OCI-LY3 (cell line): ENCODE measurements at regions not wholly inside any gene's neighbourhood (a gene's known extent, or its start where the extent isn't known, plus 50 kb on each side); places are given as distances from the start of the nearest gene placed in this dataset.

Experiments used
- H2AFZ ChIP-seq: fragments of 200-600, 300-600 bp; shearing (Covaris generic); 2 replicates; pipeline ENCODE4 v1.6.0; 2014; ENCODE audit warnings: antibody characterized with exemption, low read depth, low read length
- H3K27ac ChIP-seq: fragments of 200-600, 300-600 bp; sonication (generic); 2 replicates; pipeline ENCODE4 v1.5.1; 2014; ENCODE audit warnings: mild to moderate bottlenecking, low read length, moderate library complexity, mixed read lengths
- H3K27me3 ChIP-seq: fragments of 200-600, 300-600 bp; sonication (generic); 2 replicates; pipeline ENCODE4 v1.6.1; 2014; ENCODE audit warnings: low read depth, low read length, mixed read lengths
- H3K36me3 ChIP-seq: fragments of 200-600, 300-600 bp; sonication (generic); replicated peaks from 2 replicates; pipeline ENCODE3; 2014; ENCODE audit warnings: low read depth, low read length, mixed read lengths
- H3K4me1 ChIP-seq: fragments of 300-600, 200-600 bp; sonication (generic); 2 replicates; pipeline ENCODE4 v1.6.1; 2014; ENCODE audit warnings: low read length, mixed read lengths
- H3K4me2 ChIP-seq: fragments of 200-600, 300-600 bp; sonication (generic); 2 replicates; pipeline ENCODE4 v1.6.1; 2014; ENCODE audit warnings: low read length, mixed read lengths
- H3K4me3 ChIP-seq: fragments of 300-600, 200-600 bp; sonication (generic); 2 replicates; pipeline ENCODE4 v1.5.1; 2014; ENCODE audit warnings: antibody characterized with exemption, mild to moderate bottlenecking, low read length, moderate library complexity
- H3K79me2 ChIP-seq: fragments of 300-600, 200-600 bp; shearing (Covaris generic); 2 replicates; pipeline ENCODE4 v1.6.1; 2014; ENCODE audit warnings: mild to moderate bottlenecking, low read length, mixed read lengths
- H3K9ac ChIP-seq: fragments of 300-600, 200-600 bp; shearing (Covaris generic); 2 replicates; pipeline ENCODE4 v1.6.0; 2014; ENCODE audit warnings: mild to moderate bottlenecking, low read length, moderate library complexity
- H3K9me3 ChIP-seq: fragments of 200-600, 300-600 bp; shearing (Covaris generic); 2 replicates; pipeline ENCODE4 v1.6.1; 2014; ENCODE audit warnings: low read length, mixed read lengths; ENCODE audit not compliant: insufficient read depth
- H4K20me1 ChIP-seq: fragments of 200-600, 300-600 bp; sonication (generic); 2 replicates; pipeline ENCODE4 v1.6.1; 2016; ENCODE audit warnings: low read length, mixed read lengths; ENCODE audit not compliant: insufficient read depth
- CTCF ChIP-seq: fragments of 200-600, 300-600 bp; sonication (generic); IDR thresholded peaks from 2 replicates; pipeline ENCODE4 v1.5.1; 2014; ENCODE audit warnings: antibody characterized with exemption, low read length, low read depth
- EZH2phosphoT487 ChIP-seq: fragments of 200-600 bp; shearing (Covaris generic); IDR thresholded peaks from 2 replicates; pipeline ENCODE4 v1.6.1; 2018; ENCODE audit warnings: antibody characterized with exemption, mixed run types, low read depth

DNA sequence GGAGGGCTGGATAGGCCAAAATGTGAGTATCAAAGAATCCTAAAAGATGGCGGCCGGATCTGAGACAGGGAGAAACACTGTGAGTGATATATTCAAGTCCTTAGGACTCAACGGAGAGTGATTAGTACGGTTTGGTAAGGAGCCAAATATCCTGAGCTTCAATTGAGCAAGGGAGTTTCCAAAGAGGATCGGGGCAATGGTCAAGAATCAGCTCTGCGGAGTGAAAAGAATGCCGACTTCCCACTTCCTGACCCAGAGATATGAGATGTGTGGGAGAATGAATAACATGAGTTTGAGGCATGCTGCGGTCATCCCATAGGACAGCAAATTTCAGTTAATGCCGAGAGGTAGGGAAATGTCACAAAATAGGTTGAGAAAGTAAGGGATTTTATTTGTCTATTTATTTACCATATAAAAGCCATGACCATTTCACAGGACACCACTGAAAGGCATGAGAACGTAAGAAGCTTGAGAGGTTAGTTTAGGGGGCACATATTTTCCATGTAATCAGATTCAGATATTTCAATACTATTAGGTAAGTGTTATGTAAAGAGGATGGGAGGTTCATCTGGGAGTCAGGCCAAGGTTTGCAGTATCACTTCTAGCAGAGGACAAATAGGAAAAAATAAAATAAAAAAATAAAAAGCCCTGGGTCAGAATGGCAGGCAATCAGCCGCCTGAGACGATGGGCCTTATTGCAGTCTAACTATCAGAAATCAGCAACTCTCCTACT lies 165.6 kb downstream of the HGF start:
- Histone ChIP-seq H2AFZ (no peak overlapping the region), H3K9me3 (no peaks in the 10 kb centered on the region), H3K9ac (no peak overlapping the region), H3K4me3 (no peak overlapping the region), H4K20me1 (no peaks in the 10 kb centered on the region), H3K4me2 (no peak overlapping the region), H3K27ac (no peak overlapping the region), H3K4me1 (no peaks in the 10 kb centered on the region), H3K79me2 (no peaks in the 10 kb centered on the region), H3K36me3 (no peaks in the 10 kb centered on the region), H3K27me3 (no peaks in the 10 kb centered on the region)
- TF ChIP-seq CTCF = no peak
- no peak for TF ChIP-seq EZH2phosphoT487

DNA sequence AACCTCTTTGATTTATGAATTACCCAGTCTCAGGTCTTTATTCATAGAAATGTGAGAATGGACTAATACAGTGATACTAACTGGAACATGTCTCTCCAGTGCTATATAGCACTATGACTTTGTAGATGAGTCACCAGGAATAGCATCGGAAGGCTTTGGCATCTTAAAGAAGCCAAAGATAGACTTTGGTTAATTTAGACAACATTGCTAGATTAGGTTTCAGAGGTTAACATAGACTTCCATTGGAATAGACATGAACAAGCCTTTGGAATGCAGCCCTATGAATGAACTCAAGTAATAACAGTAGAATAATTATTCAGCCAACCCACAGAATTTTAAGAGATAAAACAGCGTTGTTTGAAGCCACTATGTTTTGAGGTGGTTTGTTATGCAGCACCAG lies 169.2 kb downstream of the HGF start:
- no peaks in the 10 kb centered on the region for H3K9me3 ChIP-seq
- no peak overlapping the region for H3K9ac ChIP-seq
- no peaks in the 10 kb centered on the region for H3K4me1 ChIP-seq
- H3K4me2 ChIP-seq = no peak overlapping the region
- no peaks in the 10 kb centered on the region for H3K79me2 ChIP-seq
- no peak overlapping the region for H3K4me3 ChIP-seq
- H2AFZ ChIP-seq = no peak overlapping the region
- no peak for TF ChIP-seq CTCF
- no peak for TF ChIP-seq EZH2phosphoT487
- H3K36me3 ChIP-seq = no peaks in the 10 kb centered on the region
- H4K20me1 ChIP-seq = no peaks in the 10 kb centered on the region
- H3K27ac ChIP-seq = no peak overlapping the region
- no peaks in the 10 kb centered on the region for H3K27me3 ChIP-seq

- Histone ChIP-seq H3K27ac (no peak overlapping the region), H3K27me3 (no peaks in the 10 kb centered on the region), H3K4me3 (no peak overlapping the region), H3K9ac (no peak overlapping the region), H4K20me1 (no peaks in the 10 kb centered on the region), H3K4me2 (no peak overlapping the region), H3K36me3 (no peaks in the 10 kb centered on the region), H2AFZ (no peak overlapping the region), H3K9me3 (no peaks in the 10 kb centered on the region), H3K4me1 (no peaks in the 10 kb centered on the region), H3K79me2 (no peaks in the 10 kb centered on the region)
- TF ChIP-seq CTCF = no peak
- no peak for TF ChIP-seq EZH2phosphoT487
Measured at GRCh38 chr7:81598951-81599350, 170.9 kb downstream of the HGF start.

DNA sequence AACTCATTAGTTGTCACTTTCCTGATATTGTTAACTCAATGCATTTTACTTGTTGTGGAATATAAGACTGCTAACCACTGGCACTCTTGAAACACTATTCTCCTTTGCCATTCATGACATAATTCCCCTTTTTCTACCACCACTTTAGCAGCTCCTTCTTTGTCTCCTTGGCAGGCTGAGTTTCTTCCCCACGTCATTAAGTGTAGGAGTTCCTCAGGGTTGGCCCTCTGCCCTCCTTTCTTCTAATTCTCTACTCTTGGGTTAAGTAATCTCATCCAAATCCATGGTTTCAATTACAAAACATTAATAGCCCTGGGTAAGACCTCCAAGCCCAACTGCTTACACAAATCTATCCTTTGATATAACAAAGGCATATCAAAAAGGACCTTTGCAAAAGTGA lies 175.1 kb downstream of the HGF start:
- Histone ChIP-seq H3K4me2 (no peak overlapping the region), H3K79me2 (no peaks in the 10 kb centered on the region), H4K20me1 (no peaks in the 10 kb centered on the region), H3K4me1 (no peaks in the 10 kb centered on the region), H3K9ac (no peak overlapping the region), H3K4me3 (no peak overlapping the region), H2AFZ (no peak overlapping the region), H3K27me3 (no peaks in the 10 kb centered on the region), H3K27ac (no peak overlapping the region), H3K9me3 (no peaks in the 10 kb centered on the region), H3K36me3 (no peaks in the 10 kb centered on the region)
- TF ChIP-seq CTCF = no peak
- no peak for TF ChIP-seq EZH2phosphoT487
